ENCODE measurements at regions not wholly inside any gene's neighbourhood (a gene's known extent, or its start where the extent isn't known, plus 50 kb on each side); places are given as distances from the start of the nearest gene placed in this dataset.
"Not testable (repeated sequence)": the region's sequence is repeated elsewhere in the genome, so short reads cannot be mapped to it uniquely, and the experiment has no call there.

GRCh38 chr15:66886686-66887273 is 178.6 kb upstream of the SMAD3 start:
- H3K4me3 ChIP-seq (ENCODE audit: control insufficient read depth, low read depth, low read length): no peak overlapping the region
- TF ChIP-seq CTCF (IDR thresholded peaks at IDR 0.05; ENCODE audit: control insufficient read depth, insufficient read depth, low read depth, low read length, missing control alignments): no peak
- no peak for DNase-seq (ENCODE audit: low read depth)

- not testable (repeated sequence) for DNase-seq (ENCODE audit: low read depth); H3K4me3 ChIP-seq (ENCODE audit: control insufficient read depth, low read depth, low read length)
These were observed 176.1 kb upstream of the SMAD3 start for GRCh38 chr15:66889298-66889697.

- no peak overlapping the region for H3K4me3 ChIP-seq (ENCODE audit: control insufficient read depth, low read depth, low read length)
- no peak for DNase-seq (ENCODE audit: low read depth)
- TF ChIP-seq CTCF (IDR thresholded peaks at IDR 0.05; ENCODE audit: control insufficient read depth, insufficient read depth, low read depth, low read length, missing control alignments): no peak
These were observed 173.6 kb upstream of the SMAD3 start for GRCh38 chr15:66891776-66892175.

GRCh38 chr15:66893294-66893693 is 172.1 kb upstream of the SMAD3 start:
- no peak overlapping the region for H3K4me3 ChIP-seq (ENCODE audit: control insufficient read depth, low read depth, low read length)
- DNase-seq (ENCODE audit: low read depth): no peak
- TF ChIP-seq CTCF (IDR thresholded peaks at IDR 0.05; ENCODE audit: control insufficient read depth, insufficient read depth, low read depth, low read length, missing control alignments): no peak

- H3K4me3 ChIP-seq (ENCODE audit: control insufficient read depth, low read depth, low read length): no peak overlapping the region
- no peak for TF ChIP-seq CTCF (IDR thresholded peaks at IDR 0.05; ENCODE audit: control insufficient read depth, insufficient read depth, low read depth, low read length, missing control alignments)
- no peak for DNase-seq (ENCODE audit: low read depth)
These were observed 171.0 kb upstream of the SMAD3 start for GRCh38 chr15:66894363-66894762.

- DNase-seq (ENCODE audit: low read depth): no peak
- TF ChIP-seq CTCF (IDR thresholded peaks at IDR 0.05; ENCODE audit: control insufficient read depth, insufficient read depth, low read depth, low read length, missing control alignments): no peak
- H3K4me3 ChIP-seq (ENCODE audit: control insufficient read depth, low read depth, low read length): no peak overlapping the region
These were observed 170.2 kb upstream of the SMAD3 start for GRCh38 chr15:66894986-66895780.

- no peak for DNase-seq (ENCODE audit: low read depth)
- no peak overlapping the region for H3K4me3 ChIP-seq (ENCODE audit: control insufficient read depth, low read depth, low read length)
- no peak for TF ChIP-seq CTCF (IDR thresholded peaks at IDR 0.05; ENCODE audit: control insufficient read depth, insufficient read depth, low read depth, low read length, missing control alignments)
These were observed 169.5 kb upstream of the SMAD3 start for GRCh38 chr15:66895794-66896453.
